Stomach smooth muscle (tissue), 2 donors: ENCODE measurements at regions not wholly inside any gene's neighbourhood (a gene's known extent, or its start where the extent isn't known, plus 50 kb on each side); places are given as distances from the start of the nearest gene placed in this dataset.

ENCODE experiments used
- H3K27ac ChIP-seq: one replicate; pipeline ENCODE4 v1.7.0; 2013; ENCODE audit warnings: mild to moderate bottlenecking, low read length, inconsistent platforms
- H3K27me3 ChIP-seq, 2 donors: one replicate each; pipeline ENCODE4 v1.7.0; 2013; ENCODE audit warnings: low read length in 2 of 2; ENCODE audit not compliant: insufficient read depth in 2 of 2, control insufficient read depth in 1 of 2
- H3K36me3 ChIP-seq, 2 donors: one replicate each; pipeline ENCODE4 v1.7.0; 2013; ENCODE audit warnings: low read length in 2 of 2; ENCODE audit not compliant: control insufficient read depth in 2 of 2, insufficient read depth in 2 of 2
- H3K4me1 ChIP-seq: one replicate; pipeline ENCODE4 v1.7.0; 2013; ENCODE audit warnings: low read length; ENCODE audit not compliant: control insufficient read depth, insufficient read depth
- H3K4me3 ChIP-seq, 2 donors: one replicate each; pipeline ENCODE4 v1.7.0; 2013; ENCODE audit warnings: low read length in 2 of 2
- H3K9ac ChIP-seq, 2 donors: one replicate each; pipeline ENCODE4 v1.7.0; 2013; ENCODE audit warnings: low read length in 2 of 2, mild to moderate bottlenecking in 1 of 2
- H3K9me3 ChIP-seq, 2 donors: one replicate each; pipeline ENCODE4 v1.7.0; 2013; ENCODE audit warnings: low read length in 2 of 2; ENCODE audit not compliant: control insufficient read depth in 2 of 2
- donor health status: healthy.
- donor health status: Pancreatic carcinoma.

DNA sequence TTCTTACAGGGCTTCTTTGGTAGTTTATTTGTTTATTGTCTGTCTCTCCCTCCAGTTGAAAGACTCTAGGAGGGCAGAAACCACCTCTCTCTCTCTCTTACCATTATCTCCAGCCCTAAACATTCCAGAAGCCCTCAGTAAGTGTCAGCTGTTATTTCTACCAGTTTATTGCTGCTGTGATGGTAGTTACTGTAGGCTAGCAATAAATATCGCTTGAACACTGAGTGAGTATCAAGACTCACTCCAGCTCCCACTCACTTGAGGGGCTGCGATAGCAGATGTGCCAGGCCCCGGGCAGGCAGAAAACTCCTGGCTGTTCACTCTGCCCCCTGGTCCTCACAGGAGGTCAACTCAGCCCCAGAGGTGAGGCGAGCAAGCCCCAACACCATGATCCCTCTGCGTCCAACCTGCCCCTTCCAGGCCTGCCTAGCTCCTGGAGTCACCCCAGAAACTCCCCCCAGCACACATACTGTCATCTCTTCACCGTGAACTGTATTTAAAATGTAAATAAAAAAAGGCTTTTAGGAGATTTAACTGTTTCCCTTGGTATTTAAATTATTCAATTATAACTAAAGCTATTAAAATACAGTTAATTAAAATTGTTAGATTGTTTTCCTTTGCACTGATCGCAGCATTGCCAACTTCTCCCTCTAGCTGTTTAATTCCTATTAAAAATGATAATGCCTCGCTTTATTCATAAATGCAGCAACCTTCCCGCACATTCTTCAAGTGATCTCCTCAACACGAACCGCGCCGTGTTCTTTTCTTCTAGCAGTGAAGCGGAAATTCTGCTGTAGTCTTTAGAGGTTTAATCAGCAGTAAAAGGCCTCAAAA, 321.1 kb upstream of the ZMIZ1 start:
- no peaks in the 10 kb centered on the region for H3K36me3 ChIP-seq

DNA sequence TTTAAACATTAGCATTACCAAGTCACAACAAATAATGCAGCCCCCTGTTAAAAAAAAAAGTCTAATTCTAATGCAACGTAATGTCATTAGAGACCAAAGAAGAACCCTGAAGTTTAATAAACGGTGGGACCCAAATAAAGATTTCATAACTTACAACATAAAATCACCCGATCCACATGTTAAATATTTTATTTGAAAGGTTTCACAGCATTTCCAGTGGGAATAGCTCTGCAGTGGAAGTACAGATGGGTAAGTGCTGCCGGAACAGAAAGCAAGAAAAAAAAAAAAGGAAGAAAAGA, 320.6 kb upstream of the ZMIZ1 start:
- no peak overlapping the region for H3K4me3 ChIP-seq
- no peaks in the 10 kb centered on the region for H3K9me3 ChIP-seq
- H3K9ac ChIP-seq, result no peak overlapping the region
- no peak overlapping the region for H3K27ac ChIP-seq
- peaks cover 19% of the 10 kb centered on the region for H3K4me1 ChIP-seq
- no peaks in the 10 kb centered on the region for H3K36me3 ChIP-seq
- no peaks in the 10 kb centered on the region for H3K27me3 ChIP-seq

More for the DNA sequence above, 321.1 kb upstream of the ZMIZ1 start:
- H3K4me3 ChIP-seq, result no peak overlapping the region
- no peaks in the 10 kb centered on the region for H3K9me3 ChIP-seq
- no peaks in the 10 kb centered on the region for H3K27me3 ChIP-seq
- H3K4me1 ChIP-seq, result peaks cover 24% of the 10 kb centered on the region
- H3K9ac ChIP-seq, result no peak overlapping the region
- H3K27ac ChIP-seq, result no peak overlapping the region

DNA sequence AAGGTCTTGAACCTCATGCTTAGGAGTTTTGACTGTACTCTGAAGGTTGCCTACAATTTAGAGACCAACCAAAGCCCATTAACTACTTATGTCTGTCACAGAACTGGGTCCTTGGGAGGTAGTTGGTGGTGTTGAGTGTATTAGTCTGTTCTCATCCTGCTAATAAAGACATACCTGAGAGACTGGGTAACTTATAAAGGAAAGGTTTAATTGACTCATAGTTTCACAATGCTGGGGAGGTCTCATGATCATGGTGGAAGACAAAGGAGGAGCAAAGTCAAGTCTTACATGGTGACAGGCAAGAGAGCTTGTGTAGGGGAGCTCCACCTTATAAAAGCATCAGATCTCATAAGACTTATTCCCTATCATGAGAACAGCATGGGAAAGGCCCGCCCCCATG, 319.6 kb upstream of the ZMIZ1 start:
- Histone ChIP-seq H3K27ac (no peak overlapping the region), H3K36me3 (no peaks in the 10 kb centered on the region), H3K9me3 (no peaks in the 10 kb centered on the region), H3K9ac (no peak overlapping the region), H3K4me1 (peaks cover 13% of the 10 kb centered on the region), H3K4me3 (no peak overlapping the region), H3K27me3 (peaks cover 0 to 2% of the 10 kb centered on the region in 2 donors)

DNA sequence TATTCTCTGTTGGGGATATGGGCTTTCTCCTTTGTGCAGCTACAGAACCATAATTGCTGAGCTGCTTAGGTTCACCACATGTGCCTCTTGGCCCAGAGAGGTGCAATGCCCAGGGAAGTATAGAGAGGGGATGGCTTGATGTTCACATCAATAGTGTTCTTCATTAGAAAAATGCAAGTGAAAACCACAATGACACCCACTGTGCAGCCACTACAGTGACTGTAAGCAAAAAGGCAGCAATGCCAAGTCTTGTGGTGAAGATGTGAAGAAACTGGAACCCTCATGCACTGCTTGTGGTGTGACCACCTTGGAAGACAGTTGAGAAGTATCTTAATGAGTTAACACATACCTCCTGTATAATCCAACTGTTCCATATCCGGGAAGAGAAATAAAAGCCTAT, 318.9 kb upstream of the ZMIZ1 start:
- no peaks in the 10 kb centered on the region for H3K9me3 ChIP-seq
- H3K4me3 ChIP-seq, result no peak overlapping the region
- H3K27me3 ChIP-seq, result peaks cover 0 to 2% of the 10 kb centered on the region in 2 donors
- peaks cover 8% of the 10 kb centered on the region for H3K4me1 ChIP-seq
- no peaks in the 10 kb centered on the region for H3K36me3 ChIP-seq
- H3K27ac ChIP-seq, result no peak overlapping the region
- no peak overlapping the region for H3K9ac ChIP-seq

DNA sequence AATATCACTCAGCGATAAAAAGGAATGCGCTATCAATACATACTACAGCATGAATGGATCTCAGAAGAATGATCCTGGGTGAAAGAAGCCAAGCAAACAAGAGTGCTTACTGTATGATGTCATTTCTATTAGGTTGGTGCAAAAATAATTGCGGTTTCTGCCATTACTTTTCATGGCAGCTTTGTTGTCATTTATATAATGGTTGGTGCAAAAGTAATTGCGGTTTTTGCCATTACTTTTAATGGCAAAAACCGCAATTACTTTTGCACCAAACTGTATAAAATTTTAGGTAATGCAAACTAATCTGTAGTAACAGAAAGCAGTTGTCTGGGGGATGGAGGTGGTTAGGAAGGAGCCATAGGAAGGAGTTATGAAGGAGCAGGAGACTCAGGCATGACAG, 318.3 kb upstream of the ZMIZ1 start:
- Histone ChIP-seq H3K27ac (no peak overlapping the region), H3K9ac (no peak overlapping the region)

DNA sequence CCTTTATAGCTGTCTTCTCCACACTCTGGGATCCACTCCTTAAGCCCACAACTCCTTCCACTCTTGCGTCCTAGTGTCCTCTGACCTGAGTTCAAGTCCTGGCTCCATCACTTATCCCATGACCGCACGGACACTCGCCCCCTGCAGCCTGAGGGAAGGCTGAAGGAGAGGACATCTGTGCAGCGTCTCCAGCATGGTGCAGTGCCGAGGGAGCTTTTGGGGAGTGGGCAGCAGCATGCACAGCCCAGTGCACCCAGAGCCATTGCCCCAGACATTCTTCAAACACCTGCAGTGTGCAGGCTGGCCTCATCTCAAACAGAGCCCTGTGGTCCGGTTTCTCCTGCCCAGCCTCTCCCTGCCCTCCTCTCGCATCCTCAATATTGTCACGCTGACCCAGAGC, 317.1 kb upstream of the ZMIZ1 start:
- H3K9me3 ChIP-seq, result no peaks in the 10 kb centered on the region
- H3K9ac ChIP-seq, result no peak overlapping the region
- H3K27ac ChIP-seq, result no peak overlapping the region
- peaks cover 0 to 2% of the 10 kb centered on the region in 2 donors for H3K27me3 ChIP-seq
- H3K4me1 ChIP-seq, result peaks cover 11% of the 10 kb centered on the region
- H3K36me3 ChIP-seq, result no peaks in the 10 kb centered on the region
- H3K4me3 ChIP-seq, result no peak overlapping the region

More for the DNA sequence above, 318.3 kb upstream of the ZMIZ1 start:
- no peak overlapping the region for H3K4me3 ChIP-seq
- H3K4me1 ChIP-seq, result peaks cover 6% of the 10 kb centered on the region
- peaks cover 0 to 2% of the 10 kb centered on the region in 2 donors for H3K27me3 ChIP-seq
- H3K9me3 ChIP-seq, result no peaks in the 10 kb centered on the region
- no peaks in the 10 kb centered on the region for H3K36me3 ChIP-seq

DNA sequence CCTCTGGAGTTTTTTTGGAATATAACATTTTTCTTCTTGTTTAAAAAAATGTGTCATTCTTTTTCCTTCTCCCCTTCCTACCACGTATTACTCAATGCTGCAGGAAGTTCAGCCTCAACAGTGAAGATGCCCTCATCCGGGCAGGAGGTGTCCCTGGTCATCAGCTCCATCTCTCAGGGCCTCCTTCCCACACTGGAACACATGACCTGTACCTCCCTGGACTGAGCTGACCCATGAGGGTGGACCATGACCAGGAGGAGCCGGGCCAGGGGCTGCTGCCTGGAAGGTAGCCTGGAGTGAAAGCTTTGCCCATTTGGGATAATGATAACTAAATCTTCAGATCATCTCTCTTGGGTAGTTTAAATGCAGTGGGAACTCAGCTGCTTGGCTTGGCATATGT, 316.5 kb upstream of the ZMIZ1 start:
- no peak overlapping the region for H3K4me3 ChIP-seq
- no peaks in the 10 kb centered on the region for H3K9me3 ChIP-seq
- H3K4me1 ChIP-seq, result peaks cover 16% of the 10 kb centered on the region
- H3K27ac ChIP-seq, result no peak overlapping the region
- no peak overlapping the region for H3K9ac ChIP-seq
- H3K36me3 ChIP-seq, result no peaks in the 10 kb centered on the region
- peaks cover 0 to 2% of the 10 kb centered on the region in 2 donors for H3K27me3 ChIP-seq

DNA sequence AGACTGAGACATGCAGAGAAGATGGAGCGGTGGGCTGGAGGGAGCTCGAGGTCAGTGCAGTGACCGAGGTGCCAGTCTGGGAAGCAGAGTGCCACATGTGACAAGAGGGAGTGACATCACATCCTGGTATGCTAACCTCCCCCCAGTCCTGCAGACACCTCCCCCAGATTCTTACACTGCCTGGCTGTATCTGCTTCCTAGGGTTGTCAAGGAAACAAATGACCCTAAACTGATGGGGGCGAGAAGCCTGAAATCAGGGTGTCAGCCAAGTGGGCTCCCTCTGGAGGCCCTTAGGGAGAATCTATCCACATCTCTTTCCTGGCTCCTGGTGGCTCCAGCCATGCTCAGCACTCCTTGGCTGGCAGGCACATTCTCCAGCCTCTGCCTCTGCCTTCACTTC, 316.1 kb upstream of the ZMIZ1 start:
- H3K27ac ChIP-seq, result no peak overlapping the region
- peaks cover 19% of the 10 kb centered on the region for H3K4me1 ChIP-seq
- peaks cover 0 to 2% of the 10 kb centered on the region in 2 donors for H3K27me3 ChIP-seq
- no peaks in the 10 kb centered on the region for H3K36me3 ChIP-seq
- no peak overlapping the region for H3K9ac ChIP-seq
- H3K9me3 ChIP-seq, result no peaks in the 10 kb centered on the region
- no peak overlapping the region for H3K4me3 ChIP-seq

DNA sequence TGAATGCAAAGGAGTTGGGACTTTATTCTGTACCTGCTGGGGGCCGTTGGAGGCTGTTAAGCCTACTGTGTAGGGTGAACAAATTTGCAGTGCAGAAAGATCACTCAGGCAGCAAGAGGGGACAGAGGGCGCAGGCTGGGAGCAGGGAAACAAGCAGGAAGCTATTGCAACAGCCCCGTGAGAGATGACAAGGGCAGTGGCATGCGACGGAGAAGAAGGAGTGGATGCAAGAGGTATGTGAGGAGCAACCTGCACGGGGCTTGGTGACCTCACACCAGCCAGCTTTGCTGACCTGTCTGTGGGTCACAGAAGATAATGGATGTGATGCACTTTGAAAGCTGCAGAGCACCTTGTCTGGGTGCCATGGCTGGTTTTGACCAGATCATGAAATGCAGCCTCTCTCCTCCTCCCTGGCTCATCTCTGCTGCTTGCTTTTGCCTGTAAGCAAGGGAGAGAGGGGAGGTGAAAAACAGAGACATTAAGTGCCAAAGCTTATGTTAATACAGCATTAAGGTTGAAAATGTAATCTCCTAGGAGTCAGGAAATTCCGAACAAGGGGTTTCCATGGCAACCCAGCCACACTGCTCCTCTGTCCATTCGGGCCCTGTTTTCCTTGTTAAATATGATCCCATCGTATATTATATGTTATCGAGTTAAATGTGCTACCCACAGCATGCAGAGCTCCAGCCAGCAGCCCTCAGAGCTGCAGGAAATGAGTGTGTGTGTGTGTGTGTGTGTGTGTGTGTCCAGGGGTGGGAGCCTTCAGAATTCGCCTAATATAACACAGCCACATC, 314.3 kb upstream of the ZMIZ1 start:
- H3K27ac ChIP-seq, result no peak overlapping the region
- H3K36me3 ChIP-seq, result no peaks in the 10 kb centered on the region
- peaks cover 25% of the 10 kb centered on the region for H3K4me1 ChIP-seq
- no peak overlapping the region for H3K4me3 ChIP-seq
- no peaks in the 10 kb centered on the region for H3K9me3 ChIP-seq
- no peak overlapping the region for H3K9ac ChIP-seq
- H3K27me3 ChIP-seq, result peaks cover 0 to 2% of the 10 kb centered on the region in 2 donors

DNA sequence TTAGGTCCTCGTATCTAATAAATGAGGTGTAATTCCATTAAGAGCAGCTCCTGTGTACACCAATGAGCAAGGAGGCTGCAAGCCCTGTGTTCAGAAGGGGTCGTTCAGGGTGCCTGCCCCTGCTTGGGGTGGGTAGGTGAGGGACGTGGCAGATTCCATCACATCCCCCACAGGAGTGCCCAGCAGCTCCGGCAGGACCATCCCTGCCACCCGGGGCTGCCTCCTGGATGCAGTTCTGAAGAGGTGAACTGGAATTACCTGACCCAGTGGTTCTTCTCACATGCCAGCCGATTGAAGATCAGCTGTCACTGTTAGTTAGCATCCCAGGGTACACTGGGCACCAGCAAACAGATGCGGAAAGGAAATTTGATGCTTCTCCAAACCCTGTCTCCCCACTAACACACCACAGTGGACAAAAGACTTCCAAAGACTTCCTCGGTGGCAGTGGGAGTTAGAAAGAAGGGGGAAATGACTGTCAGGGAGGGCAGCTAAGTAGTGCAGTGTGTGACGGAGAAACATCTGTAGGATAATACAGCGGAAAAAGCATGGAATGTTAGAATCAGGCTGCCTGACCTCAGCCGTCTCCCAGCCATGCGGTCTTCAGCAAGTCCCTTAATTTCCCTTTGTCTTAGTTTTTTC, 313.6 kb upstream of the ZMIZ1 start:
- Histone ChIP-seq H3K27ac (no peak overlapping the region), H3K36me3 (no peaks in the 10 kb centered on the region), H3K4me1 (peaks cover 25% of the 10 kb centered on the region), H3K9ac (no peak overlapping the region), H3K27me3 (peaks cover 0 to 2% of the 10 kb centered on the region in 2 donors), H3K9me3 (no peaks in the 10 kb centered on the region), H3K4me3 (no peak overlapping the region)
